ENCODE measurements at regions not wholly inside any gene's neighbourhood (a gene's known extent, or its start where the extent isn't known, plus 50 kb on each side); places are given as distances from the start of the nearest gene placed in this dataset.

DNA sequence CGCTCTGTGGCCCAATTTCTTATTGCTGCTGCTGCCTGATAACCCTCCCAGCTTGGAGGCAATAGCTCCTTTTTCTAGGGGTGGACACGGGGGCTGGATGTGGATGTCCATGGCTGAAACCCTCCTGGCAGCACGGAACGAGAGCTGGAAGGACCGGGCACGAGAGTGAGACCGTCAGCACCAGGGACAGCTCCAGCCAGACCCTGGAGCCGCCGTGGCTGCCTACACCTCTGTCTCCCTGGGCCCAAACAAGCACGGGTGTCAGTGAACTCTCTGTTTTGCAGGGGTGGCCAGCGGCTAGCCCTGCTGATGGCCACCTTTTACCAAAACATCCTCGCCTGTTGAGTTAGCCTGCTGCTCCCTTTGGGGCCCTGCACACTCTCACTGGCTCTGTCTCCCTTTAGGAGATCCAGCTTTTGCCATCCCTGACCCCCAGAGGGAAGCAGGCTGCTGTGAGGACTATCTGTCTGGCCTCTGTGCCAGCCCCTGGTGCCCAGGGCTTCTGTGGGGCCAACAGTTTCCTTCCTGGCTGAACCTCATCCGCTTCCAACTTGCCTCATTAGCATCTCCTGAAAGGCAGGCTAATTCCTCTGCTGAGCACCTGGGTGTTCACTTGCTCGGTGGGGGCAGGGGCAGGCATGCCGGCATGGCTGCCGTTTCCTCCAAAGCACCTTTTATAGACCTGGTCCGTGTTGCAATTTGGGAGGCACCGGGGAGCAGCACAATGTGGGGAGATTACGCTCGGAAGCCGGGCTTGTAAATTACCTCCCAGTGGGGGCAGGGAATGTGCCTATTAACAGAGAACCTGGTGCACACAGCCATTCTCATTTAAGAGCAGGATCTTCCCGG is 118.1 kb downstream of the ENGASE start:
- peak; percentile 22 for DNase-seq (ENCODE audit: low read depth)

DNA sequence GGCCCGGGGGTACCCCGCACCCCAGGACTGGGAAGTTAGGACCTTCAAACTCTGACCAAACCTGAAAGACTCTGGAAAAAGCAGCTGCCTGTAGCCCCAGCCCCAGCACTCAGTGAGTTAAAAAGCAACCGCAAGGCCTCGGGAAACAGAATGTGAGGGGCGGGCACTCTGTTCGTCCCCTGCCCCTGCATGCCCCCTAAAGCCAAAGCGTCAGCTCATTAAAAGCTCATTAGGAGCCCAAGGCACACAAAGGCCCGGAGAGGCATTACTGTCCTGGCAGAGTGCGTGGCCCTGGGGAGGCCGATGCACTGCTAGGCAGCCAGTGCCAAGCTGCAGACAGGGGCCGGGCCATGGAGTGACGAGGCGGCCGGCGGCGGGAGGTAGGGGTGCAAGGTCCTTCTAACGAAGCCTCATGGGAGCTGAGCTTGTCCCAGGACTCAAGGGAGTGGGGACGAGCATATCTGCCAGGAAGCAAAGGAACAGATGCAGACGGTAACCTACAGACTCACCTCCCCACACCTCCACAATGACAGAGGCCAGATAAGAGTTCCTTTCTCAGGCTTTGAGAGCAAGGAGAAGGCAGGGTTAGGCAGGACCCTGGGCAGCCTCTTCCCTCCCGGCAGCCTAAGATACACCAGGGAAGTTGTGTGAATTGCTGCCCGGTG is 116.8 kb downstream of the ENGASE start:
- DNase-seq (ENCODE audit: low read depth) = no peak

DNA sequence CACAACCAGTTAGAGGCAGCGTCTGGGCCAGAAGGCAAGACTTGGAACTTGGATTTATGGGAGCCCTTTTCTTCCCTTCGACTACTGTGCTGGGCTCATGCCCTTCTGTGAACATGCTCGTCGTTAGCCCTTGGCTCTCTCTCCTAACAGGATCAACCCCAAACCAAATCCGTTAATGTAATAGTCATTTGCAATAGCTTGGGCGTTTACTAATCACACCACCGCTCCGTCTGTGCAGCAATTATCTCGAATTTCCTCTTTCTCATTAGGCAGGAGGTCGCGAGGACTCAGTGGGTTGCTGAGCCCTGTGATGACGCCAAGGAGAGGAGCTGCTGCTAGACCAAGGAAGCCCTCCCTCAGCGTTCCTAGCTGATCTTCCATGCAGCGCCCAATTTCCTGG is 114.7 kb downstream of the ENGASE start:
- DNase-seq (ENCODE audit: low read depth) = no peak

- DNase-seq (ENCODE audit: low read depth) = no peak
Measured at GRCh38 chr17:79188685-79189084, 114.1 kb downstream of the ENGASE start.

DNA sequence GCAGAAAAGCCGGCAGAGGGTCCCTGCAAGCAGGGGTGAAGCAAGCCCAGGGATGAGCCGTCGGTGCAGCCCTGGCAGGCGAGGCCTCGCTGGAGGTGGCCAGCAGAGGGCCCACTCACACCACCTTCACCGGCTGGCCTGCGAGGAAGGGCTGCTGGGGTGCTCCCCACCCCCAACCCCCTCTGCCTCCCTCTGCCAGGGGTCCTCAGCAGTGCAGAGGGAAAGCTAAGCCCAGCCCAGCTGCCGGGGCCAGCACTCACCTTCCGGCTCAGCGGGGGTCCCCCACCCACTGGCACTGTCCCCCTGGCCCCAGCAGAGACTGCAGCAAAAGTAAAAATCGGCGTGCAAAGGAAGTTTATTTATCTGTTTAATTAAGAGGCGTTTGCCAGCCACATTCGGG is 113.4 kb downstream of the ENGASE start:
- DNase-seq (ENCODE audit: low read depth) = peak; percentile 26

DNA sequence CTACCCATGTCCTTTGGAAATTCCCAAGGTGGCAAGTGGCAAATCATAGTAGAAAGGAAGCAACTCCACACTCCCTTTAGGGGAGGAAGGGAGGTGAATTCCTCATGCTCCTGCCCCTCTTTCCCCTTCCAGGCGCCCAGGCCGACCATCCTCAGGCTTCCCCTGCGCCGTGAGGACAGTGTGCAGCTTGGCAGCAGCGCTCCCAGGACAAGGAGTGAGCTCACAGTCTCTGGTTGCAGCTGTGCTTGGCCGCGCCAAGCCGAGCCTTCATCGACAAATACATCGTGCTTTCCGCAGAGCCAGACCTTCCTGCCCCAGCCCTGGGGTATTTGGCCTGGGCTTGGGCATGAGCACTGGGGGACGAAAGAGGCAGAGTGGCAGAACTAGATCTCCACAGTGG is 112.6 kb downstream of the ENGASE start:
- DNase-seq (ENCODE audit: low read depth) = no peak

DNA sequence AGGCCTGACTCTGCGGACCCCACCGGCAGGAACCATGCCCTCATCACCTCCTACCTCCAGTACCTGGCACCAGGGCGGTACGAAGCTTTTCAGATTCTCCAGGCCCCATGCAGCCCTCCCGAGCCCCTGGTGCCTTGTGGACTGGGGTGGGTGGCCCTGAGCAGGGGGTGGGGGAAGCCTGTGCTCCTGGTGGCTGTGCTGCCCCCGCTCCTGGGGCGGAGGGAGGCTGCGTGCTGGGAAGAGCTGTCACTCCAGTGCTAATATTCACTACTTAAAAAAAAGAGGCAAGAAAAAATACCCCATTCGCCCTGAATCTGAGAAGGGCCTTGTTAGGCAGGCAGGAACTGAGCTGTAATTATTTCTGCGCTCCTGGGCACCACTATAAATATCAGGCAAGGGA is 111.8 kb downstream of the ENGASE start:
- no peak for DNase-seq (ENCODE audit: low read depth)

DNA sequence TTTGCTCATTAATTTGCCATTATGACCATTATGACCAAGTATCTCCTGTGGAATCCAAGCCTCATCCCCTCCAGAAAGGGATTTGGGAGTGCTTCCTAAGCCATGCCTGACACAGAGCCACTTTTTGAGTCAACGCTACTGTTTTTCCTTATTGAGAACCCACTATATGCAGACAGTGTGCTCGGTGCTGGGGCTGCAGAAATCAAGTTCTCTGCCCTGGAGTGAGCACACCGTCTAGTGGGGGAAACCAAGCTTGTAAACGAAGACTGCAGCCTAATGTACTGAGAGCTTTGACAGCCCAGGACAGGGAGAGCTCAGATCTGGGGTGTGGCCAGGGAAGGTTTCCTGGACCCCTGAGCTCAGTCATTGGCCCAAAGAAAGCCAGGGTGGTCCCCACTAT is 111.0 kb downstream of the ENGASE start:
- DNase-seq (ENCODE audit: low read depth) = no peak

GRCh38 chr17:79184219-79184618 is 109.6 kb downstream of the ENGASE start:
- DNase-seq (ENCODE audit: low read depth) = no peak

- DNase-seq (ENCODE audit: low read depth) = peak; percentile 44
Measured at GRCh38 chr17:79183293-79184158, 108.9 kb downstream of the ENGASE start.

DNA sequence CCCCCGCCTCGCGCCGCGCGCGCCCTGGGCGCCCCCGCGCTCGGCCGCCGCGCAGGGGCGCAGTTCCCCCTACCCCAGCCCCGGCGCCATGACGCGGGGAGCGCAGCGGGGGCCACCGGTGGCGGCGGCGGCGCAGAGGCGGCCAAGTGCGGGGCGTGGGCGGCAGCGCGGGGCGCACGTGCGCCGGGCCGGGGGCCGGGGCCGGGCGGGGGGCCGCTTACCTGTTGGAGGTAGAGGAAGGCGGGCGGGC is 108.3 kb downstream of the ENGASE start:
- DNase-seq (ENCODE audit: low read depth) = no peak

DNA sequence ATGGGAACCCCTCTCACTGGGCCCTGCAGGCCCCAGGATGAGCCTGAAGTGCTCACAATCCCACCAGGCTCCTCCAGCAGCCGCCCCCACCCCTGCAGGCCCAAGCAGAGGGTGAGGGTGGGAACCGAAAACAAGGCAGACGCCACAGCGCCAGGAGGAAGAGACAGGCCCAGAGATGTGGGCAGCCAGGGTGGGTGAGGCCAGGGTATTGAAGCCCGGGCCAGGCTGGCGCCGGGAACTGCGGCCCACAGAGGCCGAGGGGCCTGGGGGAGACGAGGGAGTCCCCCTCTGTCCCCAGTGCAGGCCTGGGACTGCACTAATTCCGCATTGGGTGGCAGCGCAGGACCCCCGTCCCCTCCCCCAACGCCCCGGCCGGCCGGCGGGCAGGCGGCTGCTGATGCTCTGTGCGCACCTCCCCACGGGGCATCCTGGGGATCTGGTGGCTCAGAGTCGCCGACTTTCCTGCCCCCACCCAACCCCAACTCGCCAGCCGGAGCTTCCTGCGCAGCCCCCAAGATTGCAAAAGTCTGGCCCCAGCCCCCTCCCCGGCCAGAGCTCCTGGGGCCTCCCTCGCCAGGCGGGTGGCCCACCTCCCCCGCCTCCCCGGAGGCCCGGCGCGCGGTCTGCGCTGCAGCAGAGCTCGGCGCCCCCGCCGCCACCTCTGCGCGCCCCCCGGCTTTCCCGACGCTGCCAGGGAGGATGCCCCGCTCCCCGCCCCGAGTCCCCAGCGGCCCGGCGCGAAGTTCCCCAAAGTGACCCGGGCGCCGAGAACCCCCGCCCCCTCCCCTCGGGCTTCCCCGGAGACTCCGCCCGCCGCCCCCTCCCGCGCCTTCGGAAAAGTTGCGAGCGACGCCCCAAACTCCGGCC is 107.8 kb downstream of the ENGASE start:
- no peak for DNase-seq (ENCODE audit: low read depth)

- no peak for DNase-seq (ENCODE audit: low read depth)
Measured at GRCh38 chr17:79180358-79181005, 105.9 kb downstream of the ENGASE start.

- no peak for DNase-seq (ENCODE audit: low read depth)
Measured at GRCh38 chr17:79179334-79179733, 104.7 kb downstream of the ENGASE start.

DNA sequence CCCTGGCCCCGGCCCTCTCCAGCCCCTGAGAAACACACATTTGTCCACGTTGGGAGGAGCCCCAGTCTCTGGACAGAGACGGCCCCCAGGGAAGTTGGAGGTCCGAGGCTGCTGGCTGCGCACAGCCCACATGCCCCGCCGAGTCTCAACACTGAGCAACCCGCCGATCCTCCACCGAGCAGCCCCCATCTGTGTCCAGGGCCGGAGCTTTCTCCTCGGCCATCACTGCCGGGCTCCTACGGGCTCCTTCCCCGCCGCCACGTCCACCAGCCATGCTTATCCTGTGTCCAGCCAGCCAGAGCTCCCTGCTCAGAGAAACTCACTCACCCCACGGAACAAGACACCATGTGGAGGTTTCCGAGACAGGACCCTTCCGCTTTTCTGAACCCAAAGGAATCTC is 103.3 kb downstream of the ENGASE start:
- DNase-seq (ENCODE audit: low read depth) = no peak

- no peak for DNase-seq (ENCODE audit: low read depth)
Measured at GRCh38 chr17:79176792-79177601, 102.4 kb downstream of the ENGASE start.

DNA sequence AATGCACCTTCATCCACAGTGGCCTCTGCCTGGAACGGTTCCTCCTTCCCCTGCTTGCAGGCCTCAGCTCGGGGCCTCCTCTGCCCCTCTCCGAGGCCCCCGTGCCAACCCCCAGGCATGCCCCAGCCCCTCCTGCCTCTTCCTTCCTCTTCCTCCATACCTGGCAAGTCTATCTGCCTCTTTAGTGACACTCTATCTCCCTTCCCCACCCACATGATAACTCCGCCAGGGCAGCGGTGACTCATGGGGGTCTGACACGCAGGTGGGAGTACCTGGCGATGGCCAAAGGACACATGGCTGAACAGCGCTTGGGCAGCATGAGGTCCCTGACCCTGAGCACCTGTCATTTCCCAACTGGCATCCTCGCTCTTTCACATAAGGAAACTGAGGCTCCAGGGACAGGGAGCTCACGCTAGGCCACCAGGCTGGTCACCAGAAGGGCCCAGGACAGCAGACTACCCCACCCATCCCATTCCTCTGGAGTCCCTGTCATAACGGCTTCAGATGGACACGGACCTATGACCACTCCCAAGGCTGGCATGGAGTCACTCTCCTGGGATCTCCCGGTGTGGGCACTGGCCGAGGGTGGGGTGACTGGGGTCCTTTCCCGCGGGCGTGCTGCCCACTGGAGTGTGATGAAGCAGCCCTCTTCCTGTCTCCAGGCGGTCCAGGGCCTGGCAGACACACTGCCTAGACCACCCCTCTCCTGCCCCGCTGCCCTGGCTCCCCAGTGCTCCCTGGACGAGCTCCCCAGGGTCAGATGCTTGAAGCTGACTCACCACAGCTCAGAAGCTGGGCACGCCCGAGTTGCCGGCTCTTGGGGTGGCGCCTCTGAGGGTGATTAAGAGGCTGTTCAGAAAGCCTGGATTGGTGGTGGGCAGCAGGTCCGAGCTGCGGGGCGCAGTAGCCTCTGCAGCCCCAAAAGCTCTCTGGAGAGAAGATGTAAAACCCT is 100.6 kb downstream of the ENGASE start:
- no peak for DNase-seq (ENCODE audit: low read depth)

GRCh38 chr17:79174193-79174765 is 99.7 kb downstream of the ENGASE start:
- DNase-seq (ENCODE audit: low read depth) = no peak

DNA sequence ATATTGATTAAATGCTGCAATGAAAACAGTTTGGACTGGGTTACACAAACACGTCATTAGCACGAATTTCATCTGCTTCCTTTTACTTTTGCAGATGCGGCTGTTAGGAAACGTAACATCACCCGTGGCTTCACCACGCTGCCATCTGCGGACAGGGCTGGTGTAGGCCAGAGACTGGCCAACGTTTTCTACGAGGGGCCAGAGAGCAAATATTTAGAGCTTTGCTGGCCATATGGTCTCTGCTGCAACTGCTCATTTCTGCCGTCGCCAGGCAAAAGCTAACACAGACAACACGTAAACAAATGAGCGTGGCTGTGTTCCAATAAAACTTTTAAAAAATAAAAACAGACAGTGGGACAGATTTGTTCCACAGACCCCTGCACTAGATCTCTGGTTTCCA is 96.6 kb downstream of the ENGASE start:
- DNase-seq (ENCODE audit: low read depth) = no peak
